ENCODE measurements at regions not wholly inside any gene's neighbourhood (a gene's known extent, or its start where the extent isn't known, plus 50 kb on each side); places are given as distances from the start of the nearest gene placed in this dataset.

DNA sequence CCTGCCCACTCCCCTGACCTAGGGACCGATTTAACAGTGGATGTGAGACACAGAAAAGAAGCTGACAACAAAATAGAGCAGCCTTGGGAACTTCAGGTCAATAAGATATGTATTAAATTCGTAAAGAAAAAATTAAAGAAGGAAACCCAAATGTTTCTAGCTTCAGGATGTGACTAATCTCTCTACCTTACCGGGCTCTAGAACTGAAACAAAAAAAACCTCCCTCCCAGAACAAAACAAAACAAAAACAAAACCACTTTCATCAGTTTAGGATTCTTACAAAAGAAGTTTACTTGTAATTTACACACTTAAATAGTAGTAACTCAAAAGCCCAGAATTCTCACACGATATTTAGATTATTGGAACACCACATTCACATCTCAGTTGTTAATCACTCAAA is 185.8 kb upstream of the RPS6KA3 start:
- no peak for DNase-seq (ENCODE audit: extremely low spot score)
- POLR2A ChIA-PET: no interaction called here
- TF ChIP-seq, protein P1, sequence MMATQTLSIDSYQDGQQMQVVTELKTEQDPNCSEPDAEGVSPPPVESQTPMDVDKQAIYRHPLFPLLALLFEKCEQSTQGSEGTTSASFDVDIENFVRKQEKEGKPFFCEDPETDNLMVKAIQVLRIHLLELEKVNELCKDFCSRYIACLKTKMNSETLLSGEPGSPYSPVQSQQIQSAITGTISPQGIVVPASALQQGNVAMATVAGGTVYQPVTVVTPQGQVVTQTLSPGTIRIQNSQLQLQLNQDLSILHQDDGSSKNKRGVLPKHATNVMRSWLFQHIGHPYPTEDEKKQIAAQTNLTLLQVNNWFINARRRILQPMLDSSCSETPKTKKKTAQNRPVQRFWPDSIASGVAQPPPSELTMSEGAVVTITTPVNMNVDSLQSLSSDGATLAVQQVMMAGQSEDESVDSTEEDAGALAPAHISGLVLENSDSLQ (IDR thresholded peaks at IDR 0.05): no peak
- TF ChIP-seq L3MBTL2 (conservative IDR thresholded peaks at IDR 0.05): no peak
- no peak for TF ChIP-seq FOXA1 (IDR thresholded peaks at IDR 0.05)
- TF ChIP-seq HDGF (IDR thresholded peaks at IDR 0.05; ENCODE audit: borderline replicate concordance): no peak
- no peak for TF ChIP-seq SP1 (IDR thresholded peaks at IDR 0.05)
- TF ChIP-seq ELF4 (IDR thresholded peaks at IDR 0.05): no peak
- CTCF ChIA-PET: no interaction called here

DNA sequence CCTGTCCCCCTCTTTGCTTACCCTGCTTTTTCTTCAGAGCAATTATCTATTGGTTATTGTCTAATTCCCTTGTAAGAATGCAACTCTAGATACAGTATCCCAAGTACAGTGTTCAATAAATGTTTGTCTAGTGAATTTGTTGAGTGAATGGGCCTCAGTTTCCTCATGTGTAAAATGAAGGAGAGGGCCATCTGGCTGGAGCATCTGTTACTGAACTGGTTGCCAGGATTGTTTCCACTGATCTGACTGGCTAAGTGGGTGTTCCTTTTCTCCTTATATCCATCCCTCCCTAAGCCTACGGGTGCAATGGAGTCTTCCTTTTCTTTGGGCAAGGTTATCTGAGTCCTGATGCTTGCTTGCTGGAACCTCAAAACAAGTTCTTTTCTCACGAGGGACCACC is 185.2 kb upstream of the RPS6KA3 start:
- DNase-seq (ENCODE audit: extremely low spot score): no peak
- no peak for TF ChIP-seq FOXK2 (IDR thresholded peaks at IDR 0.05)
- TF ChIP-seq TARDBP (IDR thresholded peaks at IDR 0.05): no peak
- TF ChIP-seq ELF4 (IDR thresholded peaks at IDR 0.05): no peak
- TF ChIP-seq NFRKB (IDR thresholded peaks at IDR 0.05): no peak
- TF ChIP-seq SUZ12 (IDR thresholded peaks at IDR 0.05): no peak
- TF ChIP-seq, protein P1 (IDR thresholded peaks at IDR 0.05): no peak
- POLR2A ChIA-PET: no interaction called here
- CTCF ChIA-PET: no interaction called here

DNA sequence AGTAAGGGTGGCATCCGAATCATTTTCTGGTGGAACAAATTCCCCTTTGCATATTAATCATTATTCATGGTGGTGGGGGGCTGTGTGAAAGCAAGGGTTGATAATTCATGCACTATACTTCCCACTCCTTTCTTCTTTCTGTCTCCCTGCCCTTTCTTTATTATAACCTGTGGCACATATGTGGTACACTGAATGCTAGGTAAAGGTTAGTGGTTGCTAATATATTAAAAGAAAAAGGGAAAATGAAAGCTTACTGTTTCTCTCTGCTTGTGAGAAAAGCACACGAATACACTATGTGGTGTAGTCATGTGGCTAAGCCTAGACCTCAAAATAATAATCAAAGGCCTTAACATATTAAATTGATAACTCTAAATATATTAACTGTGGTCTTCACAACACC is 178.4 kb upstream of the RPS6KA3 start:
- DNase-seq (ENCODE audit: extremely low spot score): no peak
- no peak for TF ChIP-seq HDGF (IDR thresholded peaks at IDR 0.05; ENCODE audit: borderline replicate concordance)
- no peak for TF ChIP-seq LEF1 (IDR thresholded peaks at IDR 0.05; ENCODE audit: borderline replicate concordance)
- no peak for TF ChIP-seq L3MBTL2 (conservative IDR thresholded peaks at IDR 0.05)
- TF ChIP-seq FOXA1 (IDR thresholded peaks at IDR 0.05): no peak
- ChIA-PET CTCF (no interaction called here), POLR2A (no interaction called here)

DNA sequence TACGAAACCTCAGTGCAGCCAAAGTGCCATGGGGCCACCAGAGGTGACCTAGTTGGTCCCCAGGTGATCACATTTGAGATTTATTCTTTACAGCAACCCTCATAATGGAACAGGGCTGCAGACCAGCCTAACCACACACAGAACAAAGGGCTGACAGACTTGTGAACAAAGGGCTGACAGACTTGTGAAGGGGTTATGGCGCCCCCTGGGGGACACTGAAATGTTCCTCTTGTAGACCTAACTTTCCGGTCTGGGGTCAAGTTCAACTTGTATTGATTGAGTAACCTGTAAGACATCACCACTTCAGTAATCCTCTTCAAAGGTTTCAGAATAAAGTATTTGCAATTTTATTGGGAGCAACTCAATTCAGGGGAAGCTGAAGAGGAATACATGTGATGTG is 175.9 kb upstream of the RPS6KA3 start:
- ChIA-PET CTCF (no interaction called here), POLR2A (no interaction called here)
- peak; percentile 67 for DNase-seq (ENCODE audit: extremely low spot score)
- no peak for TF ChIP-seq FOXM1 (IDR thresholded peaks at IDR 0.05; ENCODE audit: borderline replicate concordance)
- TF ChIP-seq ARNT (IDR thresholded peaks at IDR 0.05): no peak
- TF ChIP-seq L3MBTL2 (conservative IDR thresholded peaks at IDR 0.05): no peak
- TF ChIP-seq ELF4 (IDR thresholded peaks at IDR 0.05): no peak
- TF ChIP-seq NFRKB (IDR thresholded peaks at IDR 0.05): no peak
- TF ChIP-seq CTBP1 (IDR thresholded peaks at IDR 0.05; ENCODE audit: borderline replicate concordance): no peak
- no peak for TF ChIP-seq FOXA1 (IDR thresholded peaks at IDR 0.05)
- no peak for TF ChIP-seq FOXK2 (IDR thresholded peaks at IDR 0.05)
- TF ChIP-seq LEF1 (IDR thresholded peaks at IDR 0.05; ENCODE audit: borderline replicate concordance): no peak
- no peak for TF ChIP-seq HDGF (IDR thresholded peaks at IDR 0.05; ENCODE audit: borderline replicate concordance)

DNA sequence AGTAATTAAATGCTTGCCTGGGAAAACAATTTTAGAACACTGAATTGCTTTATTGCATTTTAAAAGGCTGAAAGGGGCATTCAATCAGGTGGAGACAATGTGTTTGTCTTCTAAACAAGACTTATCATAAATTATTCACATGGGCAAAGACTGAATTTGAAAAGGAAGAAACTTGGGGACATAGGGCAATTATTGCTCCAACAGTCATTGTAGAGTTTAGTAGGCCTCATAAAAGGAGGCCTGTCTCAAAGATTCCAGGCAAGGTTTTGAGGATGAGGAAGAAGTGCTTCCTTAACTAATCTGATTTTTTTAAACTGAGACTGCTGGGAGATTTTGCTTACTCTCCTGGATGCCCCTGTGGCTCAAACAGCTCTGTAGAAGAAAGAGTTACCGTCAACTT is 174.4 kb upstream of the RPS6KA3 start:
- POLR2A ChIA-PET: interaction anchor here (0.9 kb wide), 1 partner anchor 78 kb away, joined by 3 read pairs; no protein-coding TSS in a partner anchor
- CTCF ChIA-PET: no interaction called here
- no peak for DNase-seq (ENCODE audit: extremely low spot score)
- no peak for TF ChIP-seq FOXK2 (IDR thresholded peaks at IDR 0.05)

DNA sequence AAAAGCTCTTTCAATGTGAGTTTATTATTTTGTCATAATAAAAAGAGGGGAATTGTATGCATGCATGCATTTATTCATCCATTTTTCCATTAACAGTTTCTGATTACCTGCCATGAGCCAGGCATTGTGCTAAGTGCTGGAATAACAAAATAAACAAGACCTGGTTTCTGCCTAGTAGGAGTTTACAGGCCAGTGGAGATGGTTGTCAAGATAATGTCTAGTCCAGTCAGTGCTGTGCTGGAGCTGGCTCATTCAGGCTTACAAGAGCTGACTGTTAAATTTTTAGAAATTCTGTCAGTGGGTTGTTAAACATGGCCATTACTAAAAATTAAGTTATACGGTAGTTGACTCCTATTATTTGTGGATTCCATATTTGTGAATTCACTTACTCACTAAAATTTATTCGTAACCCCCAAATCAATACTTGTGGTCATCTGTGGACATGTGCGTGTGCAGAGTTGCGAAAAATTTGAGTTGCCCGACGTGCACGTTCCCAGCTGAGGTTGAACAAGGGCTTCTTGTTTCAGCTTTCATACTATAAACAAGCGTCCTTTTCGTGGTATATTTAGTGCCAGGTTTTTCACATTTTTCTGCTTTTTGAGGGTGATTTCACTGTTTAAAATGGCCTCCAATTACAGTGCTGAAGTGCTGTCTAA is 172.3 kb upstream of the RPS6KA3 start:
- no peak for DNase-seq (ENCODE audit: extremely low spot score)
- TF ChIP-seq ARNT (IDR thresholded peaks at IDR 0.05): no peak
- TF ChIP-seq L3MBTL2 (conservative IDR thresholded peaks at IDR 0.05): no peak
- no peak for TF ChIP-seq ZNF384 (IDR thresholded peaks at IDR 0.05)
- no peak for TF ChIP-seq CTBP1 (IDR thresholded peaks at IDR 0.05; ENCODE audit: borderline replicate concordance)
- TF ChIP-seq ELF4 (IDR thresholded peaks at IDR 0.05): no peak
- TF ChIP-seq FOXM1 (IDR thresholded peaks at IDR 0.05; ENCODE audit: borderline replicate concordance): no peak
- TF ChIP-seq LEF1 (IDR thresholded peaks at IDR 0.05; ENCODE audit: borderline replicate concordance): no peak
- TF ChIP-seq, protein P1 (IDR thresholded peaks at IDR 0.05): no peak
- no peak for TF ChIP-seq FOXK2 (IDR thresholded peaks at IDR 0.05)
- TF ChIP-seq TARDBP (IDR thresholded peaks at IDR 0.05): no peak
- no peak for TF ChIP-seq BHLHE40 (IDR thresholded peaks at IDR 0.05; ENCODE audit: borderline replicate concordance)
- no peak for TF ChIP-seq HDGF (IDR thresholded peaks at IDR 0.05; ENCODE audit: borderline replicate concordance)
- TF ChIP-seq NFRKB (IDR thresholded peaks at IDR 0.05): no peak
- no peak for TF ChIP-seq FOXA1 (IDR thresholded peaks at IDR 0.05)
- TF ChIP-seq SUZ12 (IDR thresholded peaks at IDR 0.05): no peak
- ChIA-PET CTCF (interaction anchor here (0.6 kb wide), 2 partner anchors 185 to 186 kb away, joined by 3 read pairs; no protein-coding TSS in a partner anchor), POLR2A (no interaction called here)

DNA sequence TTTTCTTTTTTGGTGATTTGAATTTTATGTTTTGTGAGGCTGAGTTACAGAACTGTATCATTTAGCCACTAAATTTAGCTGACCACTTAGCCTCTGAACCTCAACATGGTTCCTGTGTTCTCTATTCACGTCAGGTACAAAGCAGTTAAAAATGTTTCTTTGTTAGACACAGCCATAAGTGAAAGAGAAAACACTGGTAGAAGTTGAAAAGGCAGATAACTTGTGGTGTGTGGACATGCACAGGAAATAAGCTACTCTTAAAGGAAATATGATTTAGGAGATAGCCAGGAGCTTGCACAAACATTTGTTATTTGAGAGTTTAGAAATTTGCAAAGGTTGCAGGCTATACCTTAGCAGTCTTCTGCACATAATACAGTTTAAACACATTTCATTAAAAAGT is 171.0 kb upstream of the RPS6KA3 start:
- CTCF ChIA-PET: interaction anchor here (1.2 kb wide), 1 partner anchor 185 kb away, joined by 5 read pairs; no protein-coding TSS in a partner anchor
- TF ChIP-seq NFRKB (IDR thresholded peaks at IDR 0.05) (no peak), HDGF (IDR thresholded peaks at IDR 0.05; ENCODE audit: borderline replicate concordance) (no peak), FOXA1 (IDR thresholded peaks at IDR 0.05) (no peak), FOXK2 (IDR thresholded peaks at IDR 0.05) (no peak), ARNT (IDR thresholded peaks at IDR 0.05) (no peak), BHLHE40 (IDR thresholded peaks at IDR 0.05; ENCODE audit: borderline replicate concordance) (no peak), CTBP1 (IDR thresholded peaks at IDR 0.05; ENCODE audit: borderline replicate concordance) (no peak), L3MBTL2 (conservative IDR thresholded peaks at IDR 0.05) (no peak), ELF4 (IDR thresholded peaks at IDR 0.05) (no peak), LEF1 (IDR thresholded peaks at IDR 0.05; ENCODE audit: borderline replicate concordance) (no peak), FOXM1 (IDR thresholded peaks at IDR 0.05; ENCODE audit: borderline replicate concordance) (no peak), TARDBP (IDR thresholded peaks at IDR 0.05) (no peak), SUZ12 (IDR thresholded peaks at IDR 0.05) (no peak), ZNF384 (IDR thresholded peaks at IDR 0.05) (no peak), SP1 (IDR thresholded peaks at IDR 0.05) (no peak)
- TF ChIP-seq, protein P1 (IDR thresholded peaks at IDR 0.05): no peak
- DNase-seq (ENCODE audit: extremely low spot score): no peak
- POLR2A ChIA-PET: no interaction called here
